Ascending aorta (tissue), 2 donors: ENCODE measurements at regions not wholly inside any gene's neighbourhood (a gene's known extent, or its start where the extent isn't known, plus 50 kb on each side); places are given as distances from the start of the nearest gene placed in this dataset.

Experiments
- DNase-seq, 2 donors: peaks; one replicate each; pipeline ENCODE4 v3.0.0-alpha.2; 2019; ENCODE audit warnings: low spot score in 2 of 2
- H3K27ac ChIP-seq, 2 donors: fragments of 200-600 bp; sonication (generic); one replicate each; pipeline ENCODE4 v1.5.1; 2016 to 2017; ENCODE audit warnings: mild to moderate bottlenecking in 1 of 2
- H3K27me3 ChIP-seq: fragments of 200-600 bp; sonication (generic); one replicate; pipeline ENCODE4 v1.5.1; 2017
- H3K36me3 ChIP-seq, 2 donors: fragments of 200-600 bp; sonication (generic); one replicate each; pipeline ENCODE4 v1.5.1; 2016
- H3K4me1 ChIP-seq, 2 donors: fragments of 200-600 bp; sonication (generic); one replicate each; pipeline ENCODE4 v1.5.1; 2016 to 2017; ENCODE audit warnings: mild to moderate bottlenecking in 1 of 2
- H3K4me3 ChIP-seq, 2 donors: fragments of 200-600 bp; sonication (generic); one replicate each; pipeline ENCODE4 v1.5.1; 2016 to 2017; ENCODE audit warnings: mild to moderate bottlenecking in 1 of 2
- H3K9me3 ChIP-seq, 2 donors: fragments of 200-600 bp; sonication (generic); one replicate each; pipeline ENCODE4 v1.5.1; 2016
- intact Hi-C: fragments of 100-400 bp; cut with DNase I; formaldehyde crosslinking; loops from one replicate; pipeline ENCODE4 v1.15.1; 2023
- TF ChIP-seq, protein P1 (sequence below), 3 experiments: fragments of 200-600 bp in 2 of 3; fragments of 450-650 bp in 1 of 3; sonication (generic) in 2 of 3; IDR thresholded peaks; one replicate each; pipeline ENCODE4 v1.5.1; 2016 to 2019; ENCODE audit warnings: antibody characterized with exemption in 3 of 3, mild to moderate bottlenecking in 1 of 3, moderate library complexity in 1 of 3

DNA sequence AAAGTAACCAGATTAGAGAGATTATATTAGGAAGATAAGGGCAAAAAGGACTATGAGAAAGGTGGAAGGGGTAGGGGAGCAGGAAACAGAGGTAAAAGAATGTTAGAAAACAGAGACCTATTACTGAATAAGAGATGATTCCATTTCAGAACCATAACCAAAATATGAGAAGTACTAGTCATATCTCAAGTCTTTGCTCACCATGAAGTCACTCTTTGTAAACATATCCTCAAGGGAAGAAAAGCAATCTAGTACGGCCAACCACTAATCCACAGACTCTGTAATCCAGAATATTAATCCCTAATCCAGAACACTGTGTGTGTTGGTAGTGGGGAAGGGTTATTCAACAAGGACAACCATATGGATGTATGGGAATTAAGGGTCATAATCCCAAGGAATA lies 92.0 kb downstream of the CDCA7 start:
- Histone ChIP-seq H3K4me3 (no peak overlapping the region), H3K36me3 (no peaks in the 10 kb centered on the region), H3K4me1 (no peaks in the 10 kb centered on the region), H3K27ac (no peak overlapping the region), H3K9me3 (no peaks in the 10 kb centered on the region), H3K27me3 (no peaks in the 10 kb centered on the region)
- DNase-seq, result no peak
- TF ChIP-seq, protein P1, sequence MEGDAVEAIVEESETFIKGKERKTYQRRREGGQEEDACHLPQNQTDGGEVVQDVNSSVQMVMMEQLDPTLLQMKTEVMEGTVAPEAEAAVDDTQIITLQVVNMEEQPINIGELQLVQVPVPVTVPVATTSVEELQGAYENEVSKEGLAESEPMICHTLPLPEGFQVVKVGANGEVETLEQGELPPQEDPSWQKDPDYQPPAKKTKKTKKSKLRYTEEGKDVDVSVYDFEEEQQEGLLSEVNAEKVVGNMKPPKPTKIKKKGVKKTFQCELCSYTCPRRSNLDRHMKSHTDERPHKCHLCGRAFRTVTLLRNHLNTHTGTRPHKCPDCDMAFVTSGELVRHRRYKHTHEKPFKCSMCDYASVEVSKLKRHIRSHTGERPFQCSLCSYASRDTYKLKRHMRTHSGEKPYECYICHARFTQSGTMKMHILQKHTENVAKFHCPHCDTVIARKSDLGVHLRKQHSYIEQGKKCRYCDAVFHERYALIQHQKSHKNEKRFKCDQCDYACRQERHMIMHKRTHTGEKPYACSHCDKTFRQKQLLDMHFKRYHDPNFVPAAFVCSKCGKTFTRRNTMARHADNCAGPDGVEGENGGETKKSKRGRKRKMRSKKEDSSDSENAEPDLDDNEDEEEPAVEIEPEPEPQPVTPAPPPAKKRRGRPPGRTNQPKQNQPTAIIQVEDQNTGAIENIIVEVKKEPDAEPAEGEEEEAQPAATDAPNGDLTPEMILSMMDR (IDR thresholded peaks at IDR 0.05), result no peak
- intact Hi-C loops, result no loop called here

DNA sequence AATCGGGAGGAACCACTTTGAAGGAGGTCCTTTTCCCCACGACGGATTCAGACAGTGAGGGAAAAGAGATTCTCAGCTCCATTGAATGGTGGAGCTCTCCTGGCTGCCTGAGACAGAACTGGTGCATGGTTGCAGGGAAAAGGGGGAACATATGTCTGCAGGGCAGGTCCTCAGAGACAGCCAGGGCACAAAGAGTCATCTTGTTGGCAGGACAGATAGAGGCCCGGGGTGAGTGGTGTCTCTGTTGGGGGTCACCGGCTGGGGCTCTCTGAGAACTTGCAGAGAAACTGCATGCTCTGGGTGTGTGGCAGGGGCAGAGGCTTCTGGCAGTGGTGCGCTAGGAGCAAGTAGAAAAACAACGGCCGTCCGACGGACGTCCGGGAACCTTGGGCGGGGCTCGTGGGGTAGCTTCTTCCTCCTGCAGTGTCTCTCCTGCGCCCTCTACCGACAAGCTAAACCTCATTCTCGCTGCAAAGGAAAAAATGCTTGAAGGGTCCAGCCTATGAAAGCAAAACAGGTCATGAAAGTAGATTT lies 94.3 kb downstream of the CDCA7 start:
- Histone ChIP-seq H3K9me3 (no peaks in the 10 kb centered on the region), H3K4me3 (peak overlapping the region; percentile 37 to 39), H3K27ac (no peak overlapping the region), H3K4me1 (no peaks in the 10 kb centered on the region), H3K36me3 (no peaks in the 10 kb centered on the region), H3K27me3 (no peaks in the 10 kb centered on the region)
- peak in 1 of 2 donors; percentile 75 for DNase-seq
- intact Hi-C loops, result loop anchor here (2.0 kb wide), 1 partner anchor 46 kb away; no protein-coding TSS in a partner anchor
- TF ChIP-seq, protein P1 (IDR thresholded peaks at IDR 0.05), result peak; percentile 18 to 67 (median 58)

DNA sequence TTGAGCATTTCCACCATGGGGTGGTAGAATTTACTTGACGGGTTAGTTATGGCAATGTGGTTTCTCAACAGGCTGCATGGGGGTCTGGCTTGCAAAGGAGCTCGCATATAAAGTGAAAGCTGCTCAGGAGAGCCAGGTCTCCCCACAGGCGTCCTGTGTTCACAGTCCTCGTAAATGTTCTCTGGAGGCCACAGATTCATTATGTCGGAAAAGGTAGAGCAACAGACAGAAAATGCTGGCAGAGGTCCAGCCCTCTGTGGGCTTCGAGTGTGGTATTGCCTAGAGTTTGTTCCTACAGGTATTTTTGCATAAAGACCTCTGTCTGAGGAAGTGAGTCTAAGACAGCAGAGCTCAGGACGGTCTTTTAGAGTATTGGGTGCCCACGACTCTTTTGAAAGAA lies 96.4 kb downstream of the CDCA7 start:
- Histone ChIP-seq H3K27me3 (no peaks in the 10 kb centered on the region), H3K4me1 (no peaks in the 10 kb centered on the region), H3K9me3 (no peaks in the 10 kb centered on the region), H3K36me3 (no peaks in the 10 kb centered on the region), H3K4me3 (no peak overlapping the region), H3K27ac (no peak overlapping the region)
- intact Hi-C loops, result no loop called here
- TF ChIP-seq, protein P1 (IDR thresholded peaks at IDR 0.05), result no peak
- no peak for DNase-seq

DNA sequence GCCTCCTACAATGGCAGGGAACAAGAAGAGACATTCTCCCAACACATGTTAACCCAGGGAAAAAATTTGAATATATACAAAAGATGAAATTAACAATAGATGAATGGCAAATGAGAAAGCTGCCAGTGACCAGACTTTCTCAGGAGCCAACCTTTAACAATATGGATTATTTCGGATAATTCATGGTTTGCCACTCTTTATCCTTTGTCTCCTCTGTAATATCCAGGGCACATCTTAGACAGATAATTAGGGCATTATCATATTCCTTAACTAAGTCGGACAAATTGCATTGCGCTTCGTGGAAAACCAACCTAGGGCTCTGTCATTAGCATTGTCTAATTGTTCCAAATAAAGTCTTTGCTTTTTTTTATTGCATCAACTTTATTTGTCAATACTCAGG lies 97.3 kb downstream of the CDCA7 start:
- H3K9me3 ChIP-seq, result no peaks in the 10 kb centered on the region
- DNase-seq, result no peak
- H3K36me3 ChIP-seq, result no peaks in the 10 kb centered on the region
- no peaks in the 10 kb centered on the region for H3K4me1 ChIP-seq
- H3K27ac ChIP-seq, result no peak overlapping the region
- intact Hi-C loops, result no loop called here
- TF ChIP-seq, protein P1 (IDR thresholded peaks at IDR 0.05), result no peak
- no peak overlapping the region for H3K4me3 ChIP-seq
- H3K27me3 ChIP-seq, result no peaks in the 10 kb centered on the region

DNA sequence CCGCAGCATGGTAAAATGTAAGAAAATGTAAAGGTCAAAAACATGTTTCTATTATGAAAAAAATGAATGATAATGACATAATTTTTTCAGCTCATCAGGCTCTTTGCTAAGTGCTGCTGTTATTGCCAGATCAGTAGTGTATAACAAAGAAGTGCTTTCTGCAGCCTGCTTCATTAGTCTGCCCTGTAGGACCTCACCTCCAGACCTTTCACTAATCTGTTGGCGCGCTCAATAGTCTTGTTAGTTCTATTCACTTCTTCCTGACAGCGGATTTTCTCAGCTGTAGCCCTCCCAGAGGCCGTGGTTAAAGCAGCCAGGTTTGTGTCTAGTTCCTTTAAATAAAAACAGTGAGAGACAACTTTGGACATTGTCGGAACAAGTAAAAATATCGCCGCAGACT lies 97.7 kb downstream of the CDCA7 start:
- Histone ChIP-seq H3K27ac (no peak overlapping the region), H3K9me3 (no peaks in the 10 kb centered on the region), H3K36me3 (no peaks in the 10 kb centered on the region), H3K4me1 (no peaks in the 10 kb centered on the region), H3K27me3 (no peaks in the 10 kb centered on the region), H3K4me3 (no peak overlapping the region)
- intact Hi-C loops, result no loop called here
- DNase-seq, result no peak
- TF ChIP-seq, protein P1 (IDR thresholded peaks at IDR 0.05), result no peak

DNA sequence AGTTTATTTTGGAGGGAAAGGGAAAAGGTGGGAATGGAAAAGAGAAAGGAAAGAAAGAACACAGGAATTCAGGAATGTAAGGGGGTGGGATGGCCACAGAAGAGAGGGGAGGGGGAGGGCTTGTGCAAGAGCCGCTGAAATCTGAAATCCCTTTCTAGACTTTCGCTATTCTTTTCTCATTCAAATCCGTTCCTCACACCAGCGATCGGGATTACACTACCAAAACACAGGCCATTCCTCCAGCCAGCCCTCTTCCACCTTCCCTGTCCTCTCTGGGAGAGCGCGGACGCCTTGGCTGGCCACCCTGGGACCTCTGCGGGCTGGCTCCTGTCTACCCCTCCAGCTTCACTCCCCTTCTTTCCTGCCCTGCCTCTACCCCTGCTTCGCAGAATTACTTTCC lies 102.3 kb downstream of the CDCA7 start:
- Histone ChIP-seq H3K27ac (no peak overlapping the region), H3K36me3 (no peaks in the 10 kb centered on the region), H3K27me3 (no peaks in the 10 kb centered on the region), H3K4me1 (no peaks in the 10 kb centered on the region), H3K4me3 (no peak overlapping the region), H3K9me3 (no peaks in the 10 kb centered on the region)
- DNase-seq, result no peak
- TF ChIP-seq, protein P1 (IDR thresholded peaks at IDR 0.05), result no peak
- intact Hi-C loops, result no loop called here
